Common myeloid progenitor, CD34-positive (primary cell): ENCODE measurements at regions not wholly inside any gene's neighbourhood (a gene's known extent, or its start where the extent isn't known, plus 50 kb on each side); places are given as distances from the start of the nearest gene placed in this dataset.
"Not testable (repeated sequence)": the region's sequence is repeated elsewhere in the genome, so short reads cannot be mapped to it uniquely, and the experiment has no call there.

ENCODE experiments used
- CTCF ChIA-PET: fragments of 350-600 bp; sonication (Branson Sonifier 250); formaldehyde crosslinking; loops from one replicate; lab custom pipeline; 2021; ENCODE audit warnings: antibody characterized with exemption; lab: Charles Lee
- POLR2A ChIA-PET: fragments of 350-600 bp; sonication (Branson Sonifier 250); formaldehyde crosslinking; loops from one replicate; lab custom pipeline; 2021; ENCODE audit warnings: antibody characterized with exemption; lab: Charles Lee
- DNase-seq, 3 donors: peaks; one replicate each; pipeline versions ENCODE4 v3.0.0 to v3.0.0-alpha.2; 2013
- H3K27ac ChIP-seq, 2 experiments: 1 replicate in 1 of 2; 2 replicates in 1 of 2; pipeline ENCODE4 v1.7.0; 2013; ENCODE audit warnings: inconsistent platforms in 2 of 2, low read length in 2 of 2, mild to moderate bottlenecking in 2 of 2, low read depth in 1 of 2, moderate library complexity in 1 of 2; ENCODE audit not compliant: severe bottlenecking in 2 of 2, insufficient read depth in 1 of 2, poor library complexity in 1 of 2
- H3K27me3 ChIP-seq, 5 experiments: replicated peaks in 2 of 5; 1 replicate in 3 of 5; 2 replicates in 2 of 5; pipeline versions ENCODE4 v1.6.1 to v1.7.0; 2013; ENCODE audit warnings: low read length in 4 of 5, mild to moderate bottlenecking in 2 of 5, moderate library complexity in 2 of 5, inconsistent platforms in 1 of 5; ENCODE audit not compliant: insufficient read depth in 5 of 5, control insufficient read depth in 4 of 5
- H3K36me3 ChIP-seq, 4 experiments: 1 replicate in 2 of 4; 2 replicates in 2 of 4; pipeline versions ENCODE4 v1.6.1 to v1.7.0; 2013; ENCODE audit warnings: low read length in 3 of 4, control low read depth in 1 of 4, mild to moderate bottlenecking in 1 of 4; ENCODE audit not compliant: control insufficient read depth in 4 of 4, insufficient read depth in 4 of 4
- H3K4me1 ChIP-seq, 4 experiments: 1 replicate in 3 of 4; 2 replicates in 1 of 4; pipeline versions ENCODE4 v1.6.1 to v1.7.1; 2013; ENCODE audit warnings: low read length in 3 of 4, mild to moderate bottlenecking in 3 of 4, control low read depth in 1 of 4, inconsistent platforms in 1 of 4, moderate library complexity in 1 of 4; ENCODE audit not compliant: control insufficient read depth in 4 of 4, insufficient read depth in 4 of 4; ENCODE audit errors: control extremely low read depth in 1 of 4
- H3K4me3 ChIP-seq, 7 experiments: 1 replicate in 4 of 7; 2 replicates in 3 of 7; pipeline versions ENCODE4 v1.5.1 to v1.7.0; 2013; ENCODE audit warnings: mild to moderate bottlenecking in 7 of 7, low read length in 6 of 7, moderate library complexity in 6 of 7, inconsistent platforms in 2 of 7, low read depth in 2 of 7, control low read depth in 1 of 7; ENCODE audit not compliant: insufficient read depth in 4 of 7, control insufficient read depth in 1 of 7; ENCODE audit errors: extremely low read depth in 1 of 7
- H3K9me3 ChIP-seq, 5 experiments: 1 replicate in 4 of 5; 2 replicates in 1 of 5; pipeline versions ENCODE4 v1.6.1 to v1.7.1; 2013; ENCODE audit warnings: low read length in 4 of 5, mild to moderate bottlenecking in 2 of 5, inconsistent platforms in 1 of 5, low read depth in 1 of 5, moderate library complexity in 1 of 5; ENCODE audit not compliant: control insufficient read depth in 4 of 5, insufficient read depth in 2 of 5; ENCODE audit errors: control extremely low read depth in 1 of 5
- WGBS: methylation state at CpG from one replicate; pipeline ENCODE4 v1.1.5; 2013; ENCODE audit not compliant: insufficient coverage; 5-methylcytosine and 5-hydroxymethylcytosine counted together

- H3K27me3 ChIP-seq, H3K27ac ChIP-seq, DNase-seq, CTCF ChIA-PET, H3K4me1 ChIP-seq, H3K36me3 ChIP-seq, POLR2A ChIA-PET, H3K9me3 ChIP-seq, H3K4me3 ChIP-seq: not testable (repeated sequence)
Measured at GRCh38 chr6:144956697-144957096, 671.6 kb downstream of the UTRN start.

GRCh38 chr6:144957236-144957937 is 672.3 kb downstream of the UTRN start:
- POLR2A ChIA-PET = no interaction called here
- H3K4me1 ChIP-seq = no peaks in the 10 kb centered on the region
- no peaks in the 10 kb centered on the region for H3K27me3 ChIP-seq
- H3K27ac ChIP-seq = no peak overlapping the region
- no peak overlapping the region for H3K4me3 ChIP-seq
- no peaks in the 10 kb centered on the region for H3K9me3 ChIP-seq
- H3K36me3 ChIP-seq = no peaks in the 10 kb centered on the region
- no peak for DNase-seq
- WGBS = 100% methylated on average over 1 of the region's 1 CpG
- CTCF ChIA-PET = no interaction called here

- Histone ChIP-seq H3K4me1 (no peaks in the 10 kb centered on the region), H3K9me3 (no peaks in the 10 kb centered on the region), H3K4me3 (no peak overlapping the region), H3K36me3 (no peaks in the 10 kb centered on the region), H3K27ac (no peak overlapping the region), H3K27me3 (no peaks in the 10 kb centered on the region)
- 100% methylated on average over 1 of the region's 3 CpGs for WGBS
- POLR2A ChIA-PET = no interaction called here
- no peak for DNase-seq
- CTCF ChIA-PET = interaction anchor here (0.9 kb wide), 1 partner anchor 9 kb away, joined by 3 read pairs; no protein-coding TSS in a partner anchor
Measured at GRCh38 chr6:144969154-144969553, 684.0 kb downstream of the UTRN start.

GRCh38 chr6:144969602-144970272 is 684.6 kb downstream of the UTRN start:
- H3K36me3 ChIP-seq = no peaks in the 10 kb centered on the region
- no peaks in the 10 kb centered on the region for H3K4me1 ChIP-seq
- no peak overlapping the region for H3K4me3 ChIP-seq
- 86% methylated on average over 4 of the region's 6 CpGs for WGBS
- H3K27ac ChIP-seq = no peak overlapping the region
- CTCF ChIA-PET = interaction anchor here (0.9 kb wide), 1 partner anchor 9 kb away, joined by 3 read pairs; no protein-coding TSS in a partner anchor
- DNase-seq = no peak
- POLR2A ChIA-PET = no interaction called here
- H3K27me3 ChIP-seq = no peaks in the 10 kb centered on the region
- H3K9me3 ChIP-seq = no peaks in the 10 kb centered on the region

- CTCF ChIA-PET, H3K4me3 ChIP-seq, POLR2A ChIA-PET, H3K27me3 ChIP-seq, H3K36me3 ChIP-seq, H3K9me3 ChIP-seq, H3K27ac ChIP-seq, H3K4me1 ChIP-seq: not testable (repeated sequence)
- DNase-seq = peak in 1 of 3 donors; percentile 15
- whole genome bisulfite sequencing = 82% methylated on average over 8 of the region's 8 CpGs
Measured at GRCh38 chr6:144977250-144977864, 692.2 kb downstream of the UTRN start.

- Histone ChIP-seq H3K9me3 (peaks cover 0 to 1% (median 0%) of the 10 kb centered on the region in 5 experiments), H3K4me1 (no peaks in the 10 kb centered on the region), H3K36me3 (no peaks in the 10 kb centered on the region), H3K27me3 (no peaks in the 10 kb centered on the region), H3K4me3 (no peak overlapping the region), H3K27ac (no peak overlapping the region)
- ChIA-PET POLR2A (no interaction called here), CTCF (interaction anchor here (1.1 kb wide), 1 partner anchor 9 kb away, joined by 3 read pairs; no protein-coding TSS in a partner anchor)
- no peak for DNase-seq
Measured at GRCh38 chr6:144978208-144978607, 693.1 kb downstream of the UTRN start.

- WGBS = 100% methylated on average over 1 of the region's 2 CpGs
- H3K27ac ChIP-seq = no peak overlapping the region
- peaks cover 0 to 1% (median 0%) of the 10 kb centered on the region in 5 experiments for H3K9me3 ChIP-seq
- no peak for DNase-seq
- H3K27me3 ChIP-seq = no peaks in the 10 kb centered on the region
- H3K4me1 ChIP-seq = peaks cover 0 to 11% (median 3%) of the 10 kb centered on the region in 4 experiments
- POLR2A ChIA-PET = no interaction called here
- H3K36me3 ChIP-seq = no peaks in the 10 kb centered on the region
- no peak overlapping the region for H3K4me3 ChIP-seq
- CTCF ChIA-PET = interaction anchor here (2.0 kb wide), 1 partner anchor 41 kb away, joined by 4 read pairs; no protein-coding TSS in a partner anchor
Measured at GRCh38 chr6:144986271-144986670, 701.1 kb downstream of the UTRN start.
